GM13976 (cell line): ENCODE measurements at regions not wholly inside any gene's neighbourhood (a gene's known extent, or its start where the extent isn't known, plus 50 kb on each side); places are given as distances from the start of the nearest gene placed in this dataset.
"Not testable (repeated sequence)": the region's sequence is repeated elsewhere in the genome, so short reads cannot be mapped to it uniquely, and the experiment has no call there.

Experiments
- DNase-seq: peaks from one replicate; pipeline ENCODE4 v3.0.0; 2012; ENCODE audit warnings: low spot score
- in situ Hi-C: fragments of 300-500 bp; cut with MboI; formaldehyde crosslinking; loops from one replicate; pipeline ENCODE4 v1.12.0; 2022; ENCODE audit warnings: low sequenced_read_pairs, mixed read lengths, inconsistent platforms; ENCODE audit not compliant: unreplicated experiment
- TF ChIP-seq, protein P1 (sequence below): IDR thresholded peaks from 2 replicates; pipeline ENCODE4 v1.5.1; 2012; ENCODE audit warnings: borderline replicate concordance, mild to moderate bottlenecking; ENCODE audit not compliant: insufficient read depth; ENCODE audit errors: extremely low read depth, missing control alignments, control extremely low read depth

DNA sequence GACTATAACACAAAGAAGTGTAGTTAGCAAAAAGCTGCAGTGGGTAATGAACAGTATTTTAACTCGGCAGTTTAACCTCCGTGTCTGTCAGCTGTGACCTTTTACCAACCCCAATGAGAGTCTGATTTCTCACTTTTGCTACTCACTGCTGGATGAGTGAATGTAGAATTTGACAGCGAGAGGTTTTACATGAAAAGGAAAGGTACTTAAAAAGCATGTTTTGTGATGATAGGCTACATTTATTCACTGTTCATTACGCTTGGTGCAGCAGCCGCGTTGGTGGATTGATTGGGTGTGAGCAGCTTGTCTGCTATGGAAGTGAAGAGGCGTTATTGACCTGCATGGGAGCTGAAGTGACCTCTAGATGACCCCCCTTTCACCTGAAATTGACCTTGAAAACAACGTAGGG, 867.7 kb downstream of the NR2F1-AS1 start:
- in situ Hi-C loops = no loop called here
- DNase-seq = no peak
- TF ChIP-seq, protein P1, sequence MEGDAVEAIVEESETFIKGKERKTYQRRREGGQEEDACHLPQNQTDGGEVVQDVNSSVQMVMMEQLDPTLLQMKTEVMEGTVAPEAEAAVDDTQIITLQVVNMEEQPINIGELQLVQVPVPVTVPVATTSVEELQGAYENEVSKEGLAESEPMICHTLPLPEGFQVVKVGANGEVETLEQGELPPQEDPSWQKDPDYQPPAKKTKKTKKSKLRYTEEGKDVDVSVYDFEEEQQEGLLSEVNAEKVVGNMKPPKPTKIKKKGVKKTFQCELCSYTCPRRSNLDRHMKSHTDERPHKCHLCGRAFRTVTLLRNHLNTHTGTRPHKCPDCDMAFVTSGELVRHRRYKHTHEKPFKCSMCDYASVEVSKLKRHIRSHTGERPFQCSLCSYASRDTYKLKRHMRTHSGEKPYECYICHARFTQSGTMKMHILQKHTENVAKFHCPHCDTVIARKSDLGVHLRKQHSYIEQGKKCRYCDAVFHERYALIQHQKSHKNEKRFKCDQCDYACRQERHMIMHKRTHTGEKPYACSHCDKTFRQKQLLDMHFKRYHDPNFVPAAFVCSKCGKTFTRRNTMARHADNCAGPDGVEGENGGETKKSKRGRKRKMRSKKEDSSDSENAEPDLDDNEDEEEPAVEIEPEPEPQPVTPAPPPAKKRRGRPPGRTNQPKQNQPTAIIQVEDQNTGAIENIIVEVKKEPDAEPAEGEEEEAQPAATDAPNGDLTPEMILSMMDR = no peak

DNA sequence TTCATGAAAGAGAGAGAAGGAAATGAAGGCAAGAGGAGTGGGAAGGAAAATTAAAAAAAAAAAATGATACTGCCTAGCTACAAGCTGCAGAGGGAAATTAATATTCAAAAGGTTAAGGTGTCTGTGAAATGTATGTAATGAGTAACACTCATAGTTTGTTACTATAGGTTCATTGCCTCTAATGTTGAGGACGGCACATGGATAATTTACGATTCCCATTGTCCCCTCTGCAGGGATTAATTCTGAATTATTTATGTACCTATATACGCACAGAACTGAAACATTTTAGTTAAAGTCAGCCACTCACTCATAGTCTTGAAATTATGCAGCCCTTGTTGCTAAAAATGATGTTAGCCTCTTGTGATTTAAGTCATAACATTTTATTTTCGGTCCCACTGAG, 869.1 kb downstream of the NR2F1-AS1 start:
- in situ Hi-C loops = no loop called here
- TF ChIP-seq, protein P1 = no peak
- DNase-seq = no peak

DNA sequence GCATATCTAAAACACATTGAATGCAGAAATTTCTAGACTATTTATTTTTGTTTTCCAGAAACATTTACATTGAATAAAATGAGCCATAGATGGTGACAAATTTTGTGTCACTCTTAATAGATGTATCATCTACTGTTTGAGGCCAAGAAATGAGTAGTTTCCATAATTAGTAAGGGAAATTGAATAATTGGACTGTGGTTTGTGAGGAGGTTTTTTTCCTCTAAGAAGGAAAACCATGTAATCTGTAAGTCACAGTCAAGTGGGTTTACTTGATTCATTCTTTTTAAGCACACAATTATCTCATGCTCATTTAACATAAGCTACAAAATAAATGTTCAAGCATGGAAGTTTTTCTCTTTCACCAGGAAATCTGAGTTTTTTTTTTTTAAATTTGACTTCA, 876.4 kb downstream of the NR2F1-AS1 start:
- DNase-seq = no peak
- TF ChIP-seq, protein P1 = no peak
- in situ Hi-C loops = no loop called here

DNA sequence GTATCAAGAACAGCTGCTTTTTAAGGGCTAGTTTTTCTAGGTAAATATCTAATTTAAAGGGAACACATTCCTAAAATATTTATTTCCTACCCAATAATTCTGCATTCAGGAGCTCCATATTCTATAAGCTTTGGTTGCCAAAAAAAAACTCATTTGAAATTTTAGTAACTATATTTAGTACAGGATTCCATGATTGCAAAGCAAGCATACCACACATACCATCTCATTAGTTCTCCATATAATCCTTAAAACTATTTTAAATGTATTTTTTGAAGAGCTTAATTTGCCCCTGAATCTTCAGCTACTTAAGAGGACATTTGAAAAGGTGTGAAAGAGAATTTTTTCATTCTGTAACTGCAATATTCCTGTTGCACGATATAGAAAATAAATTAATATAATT, 877.0 kb downstream of the NR2F1-AS1 start:
- DNase-seq = no peak
- TF ChIP-seq, protein P1 = no peak
- in situ Hi-C loops = no loop called here

DNA sequence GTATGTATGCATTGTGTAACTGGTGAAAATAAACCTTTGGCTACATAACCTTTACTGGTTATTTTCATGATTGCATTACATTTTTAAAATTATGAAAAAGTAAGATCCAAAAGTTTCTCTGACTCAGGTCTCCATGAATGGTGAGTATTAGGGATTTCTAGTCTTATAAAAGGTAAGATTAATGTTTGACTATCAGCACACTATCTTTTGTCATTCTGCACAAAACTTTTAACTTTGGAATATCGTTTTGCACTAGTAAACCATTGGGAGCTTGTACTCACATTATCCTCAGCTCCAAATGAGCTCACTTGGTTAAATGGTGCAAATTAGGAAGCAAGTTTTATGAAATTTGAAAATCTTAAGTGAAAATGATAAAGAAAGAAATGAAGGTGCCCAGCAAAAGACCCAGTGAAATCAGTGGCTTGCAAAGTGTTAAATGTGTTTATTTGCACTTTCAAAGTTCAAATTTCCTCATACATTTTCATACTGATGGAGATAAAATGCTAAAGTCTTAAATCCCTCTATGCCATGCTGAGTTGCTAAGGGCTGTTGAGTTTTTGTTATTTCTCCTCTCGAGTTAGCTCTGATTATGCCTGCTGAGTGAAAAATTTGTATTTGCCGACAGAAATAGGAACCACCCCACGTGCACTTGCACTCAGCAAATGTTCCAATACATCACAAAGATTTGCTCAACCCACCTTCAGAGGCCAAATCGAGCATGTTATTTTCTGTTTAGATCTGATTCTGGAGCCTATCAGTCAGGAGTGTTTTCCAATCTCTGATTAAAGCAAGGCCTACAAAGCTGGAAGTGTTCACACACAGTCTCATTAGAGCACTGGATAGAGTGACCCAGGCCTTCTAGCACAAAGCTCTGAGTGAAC, 885.7 kb downstream of the NR2F1-AS1 start:
- TF ChIP-seq, protein P1 = no peak
- DNase-seq = no peak
- in situ Hi-C loops = no loop called here

DNA sequence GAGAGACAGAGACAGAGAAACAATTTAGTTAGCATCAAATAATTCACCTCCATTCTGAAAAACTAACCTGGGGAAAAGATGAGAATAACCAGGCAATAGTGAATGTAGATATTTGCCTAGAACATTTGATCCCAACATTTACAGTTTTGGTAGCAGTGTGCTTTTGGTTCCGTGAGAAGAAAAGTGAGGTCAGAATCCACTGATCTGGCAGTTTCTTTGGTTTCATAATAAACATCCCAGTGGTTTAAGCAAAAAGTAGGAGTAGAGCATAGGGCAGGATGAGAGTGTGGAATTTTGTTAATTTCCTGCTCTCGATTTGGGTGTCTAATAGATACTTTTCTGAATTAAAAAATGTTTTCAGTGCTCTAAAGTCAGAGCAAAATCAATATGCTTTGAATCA, 887.0 kb downstream of the NR2F1-AS1 start:
- in situ Hi-C loops = no loop called here
- no peak for DNase-seq
- TF ChIP-seq, protein P1 = no peak

DNA sequence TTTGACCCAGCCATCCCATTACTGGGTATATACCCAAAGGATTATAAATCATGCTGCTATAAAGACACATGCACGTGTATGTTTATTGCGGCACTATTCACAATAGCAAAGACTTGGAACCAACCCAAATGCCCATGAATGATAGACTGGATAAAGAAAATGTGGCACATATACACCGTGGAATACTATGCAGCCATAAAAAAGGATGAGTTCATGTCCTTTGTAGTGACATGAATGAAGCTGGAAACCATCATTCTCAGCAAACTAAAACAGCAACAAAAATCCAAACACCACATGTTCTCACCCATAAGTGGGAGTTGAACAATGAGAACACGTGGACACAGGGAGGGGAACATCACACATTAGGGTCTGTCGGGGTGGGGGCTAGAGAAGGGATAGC, 889.1 kb downstream of the NR2F1-AS1 start:
- in situ Hi-C loops, DNase-seq: not testable (repeated sequence)
